H9 (cell line): ENCODE measurements at regions not wholly inside any gene's neighbourhood (a gene's known extent, or its start where the extent isn't known, plus 50 kb on each side); places are given as distances from the start of the nearest gene placed in this dataset.

ENCODE experiments used
- DNase-seq: peaks from one replicate; pipeline ENCODE4 v3.0.0-alpha.2; 2017
- H2AFZ ChIP-seq: one replicate; pipeline ENCODE4 v1.6.1; 2013; ENCODE audit warnings: mild to moderate bottlenecking, low read length, control low read depth, moderate library complexity
- H2AK5ac ChIP-seq: 2 replicates; pipeline ENCODE4 v1.6.1; 2013; ENCODE audit warnings: low read length, control low read depth, mixed read lengths; ENCODE audit not compliant: insufficient read length
- H2BK120ac ChIP-seq: one replicate; pipeline ENCODE4 v1.6.1; 2013; ENCODE audit warnings: low read depth, mild to moderate bottlenecking, low read length, control low read depth, inconsistent platforms; ENCODE audit not compliant: poor library complexity, severe bottlenecking
- H2BK12ac ChIP-seq: 2 replicates; pipeline ENCODE4 v1.6.1; 2013; ENCODE audit warnings: low read length, control low read depth, mixed read lengths, low read depth; ENCODE audit not compliant: insufficient read length
- H2BK15ac ChIP-seq: 2 replicates; pipeline ENCODE4 v1.6.1; 2013; ENCODE audit warnings: low read depth, low read length, control low read depth
- H2BK20ac ChIP-seq: one replicate; pipeline ENCODE4 v1.6.1; 2013; ENCODE audit warnings: low read depth, mild to moderate bottlenecking, low read length, control low read depth, inconsistent platforms; ENCODE audit not compliant: poor library complexity, severe bottlenecking
- H2BK5ac ChIP-seq: 2 replicates; pipeline ENCODE4 v1.6.1; 2013; ENCODE audit warnings: low read length, control low read depth, mixed read lengths; ENCODE audit not compliant: insufficient read length
- H3K14ac ChIP-seq: 2 replicates; pipeline ENCODE4 v1.6.1; 2013; ENCODE audit warnings: low read length, control low read depth; ENCODE audit not compliant: insufficient read depth
- H3K18ac ChIP-seq: 2 replicates; pipeline ENCODE4 v1.6.1; 2013; ENCODE audit warnings: low read depth, mild to moderate bottlenecking, mixed read lengths, low read length, control low read depth; ENCODE audit not compliant: insufficient read length
- H3K23ac ChIP-seq: 2 replicates; pipeline ENCODE4 v1.6.1; 2013; ENCODE audit warnings: low read length, control low read depth, mixed read lengths, low read depth; ENCODE audit not compliant: insufficient read length
- H3K23me2 ChIP-seq: 2 replicates; pipeline ENCODE4 v1.6.1; 2013; ENCODE audit warnings: low read depth, mild to moderate bottlenecking, mixed read lengths, low read length, control low read depth; ENCODE audit not compliant: insufficient read length, poor library complexity, severe bottlenecking
- H3K27ac ChIP-seq: 2 replicates; pipeline ENCODE4 v1.5.1; 2013; ENCODE audit warnings: low read length, control low read depth, mixed read lengths, low read depth; ENCODE audit not compliant: insufficient read length
- H3K27me3 ChIP-seq: 2 replicates; pipeline ENCODE4 v1.6.1; 2013; ENCODE audit warnings: low read length, control low read depth, inconsistent platforms; ENCODE audit not compliant: insufficient read depth
- H3K4ac ChIP-seq: 2 replicates; pipeline ENCODE4 v1.6.1; 2013; ENCODE audit warnings: low read depth, mild to moderate bottlenecking, control low read depth, inconsistent platforms, low read length, moderate library complexity
- H3K4me1 ChIP-seq: 2 replicates; pipeline ENCODE4 v1.6.1; 2013; ENCODE audit warnings: low read length, control low read depth, inconsistent platforms; ENCODE audit not compliant: insufficient read depth
- H3K4me2 ChIP-seq: 2 replicates; pipeline ENCODE4 v1.6.1; 2013; ENCODE audit warnings: low read length, control low read depth, mixed read lengths; ENCODE audit not compliant: insufficient read length, insufficient read depth
- H3K56ac ChIP-seq: 2 replicates; pipeline ENCODE4 v1.6.1; 2013; ENCODE audit warnings: low read depth, mild to moderate bottlenecking, mixed read lengths, low read length, control low read depth; ENCODE audit not compliant: insufficient read length
- H3K79me1 ChIP-seq: 2 replicates; pipeline ENCODE4 v1.6.1; 2013; ENCODE audit warnings: low read depth, mild to moderate bottlenecking, moderate library complexity, low read length, control low read depth, inconsistent platforms; ENCODE audit not compliant: insufficient read depth, poor library complexity, severe bottlenecking
- H3K79me2 ChIP-seq: 2 replicates; pipeline ENCODE4 v1.6.1; 2013; ENCODE audit warnings: low read length, control low read depth, inconsistent platforms; ENCODE audit not compliant: insufficient read depth
- H3K9ac ChIP-seq: 2 replicates; pipeline ENCODE4 v1.6.1; 2013; ENCODE audit warnings: low read length, control low read depth, mixed read lengths; ENCODE audit not compliant: insufficient read length; ENCODE audit errors: extremely low read depth
- H3K9me3 ChIP-seq: one replicate; pipeline ENCODE4 v1.6.1; 2013; ENCODE audit warnings: low read depth, low read length, inconsistent platforms; ENCODE audit not compliant: control insufficient read depth
- H3T11ph ChIP-seq: one replicate; pipeline ENCODE4 v1.6.1; 2013; ENCODE audit warnings: mild to moderate bottlenecking, low read length, control low read depth, inconsistent platforms
- H4K20me1 ChIP-seq: one replicate; pipeline ENCODE4 v1.6.1; 2013; ENCODE audit not compliant: control insufficient read depth, insufficient read length, insufficient read depth
- H4K5ac ChIP-seq: 2 replicates; pipeline ENCODE4 v1.6.1; 2013; ENCODE audit warnings: low read depth, mild to moderate bottlenecking, mixed read lengths, low read length, control low read depth; ENCODE audit not compliant: insufficient read length
- H4K8ac ChIP-seq: replicated peaks from 2 replicates; pipeline ENCODE4 v1.6.1; 2013; ENCODE audit warnings: low read length, control low read depth, mixed read lengths, low read depth; ENCODE audit not compliant: insufficient read length
- H4K91ac ChIP-seq: 2 replicates; pipeline ENCODE4 v1.6.1; 2013; ENCODE audit warnings: low read depth, mild to moderate bottlenecking, moderate library complexity, mixed read lengths, low read length, control low read depth; ENCODE audit not compliant: insufficient read length
- H3K27ac Mint-ChIP-seq, 3 experiments: 2 replicates in 2 of 3; 3 replicates in 1 of 3; pipeline ENCODE4 v1.8.0; 2020 to 2021; ENCODE audit warnings: mixed read lengths in 3 of 3, mild to moderate bottlenecking in 1 of 3, moderate library complexity in 1 of 3
- H3K27me3 Mint-ChIP-seq: 2 replicates; pipeline ENCODE4 v1.8.0; 2021; ENCODE audit warnings: low read depth, mild to moderate bottlenecking, moderate library complexity, mixed read lengths
- H3K36me3 Mint-ChIP-seq, 3 experiments: 2 replicates in 2 of 3; 3 replicates in 1 of 3; pipeline ENCODE4 v1.8.0; 2020 to 2021; ENCODE audit warnings: low read depth in 3 of 3, mixed read lengths in 3 of 3; ENCODE audit not compliant: insufficient read depth in 1 of 3
- H3K4me1 Mint-ChIP-seq, 2 experiments: 2 replicates each; pipeline ENCODE4 v1.8.0; 2020; ENCODE audit warnings: mixed read lengths in 2 of 2
- H3K4me3 Mint-ChIP-seq, 2 experiments: 2 replicates in 1 of 2; 3 replicates in 1 of 2; pipeline ENCODE4 v1.8.0; 2020 to 2021; ENCODE audit warnings: mild to moderate bottlenecking in 2 of 2, mixed read lengths in 2 of 2, moderate library complexity in 1 of 2
- H3K9me3 Mint-ChIP-seq, 2 experiments: 2 replicates in 1 of 2; 3 replicates in 1 of 2; pipeline ENCODE4 v1.8.0; 2020; ENCODE audit warnings: mild to moderate bottlenecking in 2 of 2, mixed read lengths in 2 of 2, moderate library complexity in 1 of 2
- WGBS: extraction: QIAGEN DNeasy Blood & Tissue Kit; methylation state at CpG from one replicate; pipeline ENCODE4 v1.1.7; 2013; ENCODE audit warnings: missing lambda C conversion rate, low lambda C conversion rate, mixed read lengths; ENCODE audit not compliant: insufficient read length; ENCODE audit errors: extremely low coverage; 5-methylcytosine and 5-hydroxymethylcytosine counted together
- TF ChIP-seq, protein P1 (sequence below): fragments of 200-600 bp; sonication (generic); conservative IDR thresholded peaks from 3 replicates; pipeline ENCODE4 v1.8.0; 2021; ENCODE audit warnings: antibody characterized with exemption, mild to moderate bottlenecking

GRCh38 chr5:166436872-166437271 is 1854.6 kb upstream of the WWC1 start:
- Histone ChIP-seq H3K4me2 (no peak overlapping the region), H3K18ac (no peak overlapping the region), H2AK5ac (no peak overlapping the region), H3K4me1 (0 out of 2 replicates have a peak, but pooled peaks cover 3% of the 10 kb centered on the region), H3K23ac (no peak overlapping the region), H3K14ac (no peak overlapping the region), H3K4ac (no peak overlapping the region), H2BK120ac (no peak overlapping the region), H2BK20ac (no peak overlapping the region), H2BK5ac (no peak overlapping the region), H3K56ac (no peak overlapping the region), H3K27ac (no peak overlapping the region), H3K9me3 (no peaks in the 10 kb centered on the region), H2BK12ac (no peak overlapping the region), H4K20me1 (no peaks in the 10 kb centered on the region), H3K79me2 (no peaks in the 10 kb centered on the region), H3K79me1 (no peaks in the 10 kb centered on the region), H3K27me3 (no peaks in the 10 kb centered on the region), H4K8ac (no peak overlapping the region), H3T11ph (no peak overlapping the region), H2AFZ (no peak overlapping the region), H3K23me2 (no peaks in the 10 kb centered on the region), H2BK15ac (no peak overlapping the region), H4K5ac (no peak overlapping the region), H3K9ac (no peak overlapping the region), H4K91ac (no peak overlapping the region)
- DNase-seq = no peak
- Mint-ChIP-seq H3K9me3 (no peaks in the 10 kb centered on the region; a peak in 3 of 5 replicates), H3K27me3 (no peaks in the 10 kb centered on the region), H3K27ac (no peak overlapping the region; a peak in 2 of 7 replicates), H3K4me3 (no peak overlapping the region), H3K4me1 (peaks cover 13 to 17% of the 10 kb centered on the region in 2 experiments), H3K36me3 (peaks cover 0 to 17% (median 6%) of the 10 kb centered on the region in 3 experiments; a peak in 5 of 7 replicates)
- WGBS = no CpG with 5 or more reads among the region's 3 CpGs
- TF ChIP-seq, protein P1, sequence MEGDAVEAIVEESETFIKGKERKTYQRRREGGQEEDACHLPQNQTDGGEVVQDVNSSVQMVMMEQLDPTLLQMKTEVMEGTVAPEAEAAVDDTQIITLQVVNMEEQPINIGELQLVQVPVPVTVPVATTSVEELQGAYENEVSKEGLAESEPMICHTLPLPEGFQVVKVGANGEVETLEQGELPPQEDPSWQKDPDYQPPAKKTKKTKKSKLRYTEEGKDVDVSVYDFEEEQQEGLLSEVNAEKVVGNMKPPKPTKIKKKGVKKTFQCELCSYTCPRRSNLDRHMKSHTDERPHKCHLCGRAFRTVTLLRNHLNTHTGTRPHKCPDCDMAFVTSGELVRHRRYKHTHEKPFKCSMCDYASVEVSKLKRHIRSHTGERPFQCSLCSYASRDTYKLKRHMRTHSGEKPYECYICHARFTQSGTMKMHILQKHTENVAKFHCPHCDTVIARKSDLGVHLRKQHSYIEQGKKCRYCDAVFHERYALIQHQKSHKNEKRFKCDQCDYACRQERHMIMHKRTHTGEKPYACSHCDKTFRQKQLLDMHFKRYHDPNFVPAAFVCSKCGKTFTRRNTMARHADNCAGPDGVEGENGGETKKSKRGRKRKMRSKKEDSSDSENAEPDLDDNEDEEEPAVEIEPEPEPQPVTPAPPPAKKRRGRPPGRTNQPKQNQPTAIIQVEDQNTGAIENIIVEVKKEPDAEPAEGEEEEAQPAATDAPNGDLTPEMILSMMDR = no peak
